ENCODE measurements at regions not wholly inside any gene's neighbourhood (a gene's known extent, or its start where the extent isn't known, plus 50 kb on each side); places are given as distances from the start of the nearest gene placed in this dataset.

DNA sequence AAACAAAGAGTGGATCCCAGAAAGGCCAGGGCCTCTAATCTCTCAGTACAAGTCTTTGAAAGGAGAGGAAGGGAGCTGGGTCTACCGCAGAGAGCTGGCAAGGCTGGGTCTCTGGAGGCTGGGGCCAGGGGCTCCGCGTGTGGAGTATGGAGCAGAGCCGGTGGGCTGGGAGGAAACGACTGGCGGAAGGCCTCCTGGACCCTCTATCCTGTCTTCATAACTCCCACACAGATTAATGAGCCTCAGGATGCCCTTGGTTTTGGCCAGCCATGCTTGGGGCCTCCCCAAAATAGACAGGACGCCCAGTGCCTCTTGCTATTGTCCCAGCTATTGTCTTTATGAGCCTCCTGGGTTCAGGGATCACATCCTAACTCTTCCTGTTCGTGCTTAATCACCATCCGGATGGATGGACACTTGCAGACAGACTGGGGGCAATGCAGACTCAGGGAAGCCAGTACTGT lies 306.4 kb downstream of the DHX35 start:
- no peak for DNase-seq (ENCODE audit: extremely low read depth, low read depth, low spot score)

DNA sequence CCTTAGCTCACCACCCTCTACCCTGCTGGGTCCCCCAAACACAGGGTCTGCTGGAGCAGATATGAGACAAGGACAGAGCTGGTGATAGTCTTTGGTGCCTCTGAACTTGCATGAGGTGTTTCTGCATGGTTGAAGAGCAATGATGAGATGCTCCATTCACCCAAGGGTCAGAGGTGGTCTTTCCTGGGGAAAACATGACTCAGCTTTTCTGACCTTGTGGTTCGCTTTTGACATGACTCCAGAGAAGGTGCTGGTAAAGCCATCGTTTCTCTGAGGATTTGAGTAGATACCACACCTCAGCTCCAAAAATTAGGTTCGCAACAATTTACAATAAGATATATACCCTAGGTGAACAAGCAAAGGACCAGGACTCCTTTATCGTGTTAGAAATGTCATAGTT lies 304.8 kb downstream of the DHX35 start:
- DNase-seq (ENCODE audit: extremely low read depth, low read depth, low spot score): no peak

DNA sequence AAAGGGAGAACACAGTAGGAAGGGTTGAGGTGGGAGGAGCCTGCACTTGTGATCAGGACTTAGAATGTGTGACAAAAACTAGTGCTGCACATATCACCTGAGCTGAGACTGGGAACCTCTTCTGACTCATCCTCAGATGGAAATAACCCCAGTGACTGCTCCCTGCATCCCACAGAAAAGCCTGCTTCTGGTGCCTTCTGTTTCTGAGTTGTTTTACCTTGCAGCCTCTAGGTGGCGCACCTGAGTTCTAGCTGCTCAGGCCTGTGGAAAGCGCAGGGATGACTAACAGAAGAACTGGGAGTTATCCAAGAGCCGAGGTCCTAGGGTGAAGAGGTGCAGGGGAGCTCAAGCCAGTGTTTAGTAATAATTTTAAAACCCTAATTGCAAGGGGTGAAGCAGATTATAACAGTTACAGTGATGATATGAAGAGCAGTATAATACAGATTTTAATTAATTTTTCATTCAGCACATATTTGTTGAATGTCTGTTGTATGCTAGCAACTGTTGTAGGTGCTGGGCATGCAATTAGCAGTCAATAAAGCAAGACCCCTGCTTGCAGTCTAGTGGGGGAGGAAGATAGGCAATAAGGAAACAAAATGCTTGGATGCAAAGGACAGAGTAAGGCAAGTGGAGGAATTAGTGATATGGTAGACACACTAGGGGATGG lies 302.5 kb downstream of the DHX35 start:
- peak; percentile 23 for DNase-seq (ENCODE audit: extremely low read depth, low read depth, low spot score)

DNA sequence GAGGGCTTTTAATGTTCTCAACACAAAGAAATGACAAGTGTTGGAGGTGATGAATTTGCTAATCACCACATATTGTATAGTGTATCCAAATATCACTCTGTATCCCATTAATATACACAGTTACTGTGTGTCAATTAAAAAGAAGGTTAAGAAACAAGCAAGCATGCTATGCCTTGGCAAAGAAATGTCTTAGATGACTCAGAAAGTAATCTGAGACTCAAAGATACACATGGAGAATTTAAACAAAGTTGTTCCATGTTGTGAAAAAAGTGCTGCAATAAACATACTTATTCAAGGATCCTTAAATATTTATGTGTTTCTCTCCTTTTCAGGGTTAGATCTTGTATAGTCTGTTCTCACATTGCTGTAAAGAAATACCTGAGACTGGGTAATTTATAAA lies 300.9 kb downstream of the DHX35 start:
- no peak for DNase-seq (ENCODE audit: extremely low read depth, low read depth, low spot score)

DNA sequence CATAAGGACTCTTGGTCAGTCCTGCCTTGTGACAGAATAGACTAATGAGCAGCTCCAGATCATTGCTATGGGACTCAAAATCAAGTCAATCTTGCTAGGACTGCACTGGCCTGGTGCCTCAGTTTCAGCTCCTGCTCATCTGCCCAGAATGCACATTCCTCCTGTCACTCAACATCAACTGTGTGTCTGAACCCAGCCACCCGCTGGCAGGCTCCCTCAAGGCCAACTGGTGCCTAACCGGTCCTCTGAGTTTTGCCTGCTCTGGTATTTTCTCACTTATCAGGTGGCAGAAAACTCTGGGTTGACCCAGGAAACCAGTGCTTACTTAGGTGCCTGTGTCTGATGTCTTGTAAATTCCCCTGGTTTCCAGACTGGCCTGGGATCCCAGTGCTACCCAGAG lies 297.7 kb downstream of the DHX35 start:
- no peak for DNase-seq (ENCODE audit: extremely low read depth, low read depth, low spot score)

DNA sequence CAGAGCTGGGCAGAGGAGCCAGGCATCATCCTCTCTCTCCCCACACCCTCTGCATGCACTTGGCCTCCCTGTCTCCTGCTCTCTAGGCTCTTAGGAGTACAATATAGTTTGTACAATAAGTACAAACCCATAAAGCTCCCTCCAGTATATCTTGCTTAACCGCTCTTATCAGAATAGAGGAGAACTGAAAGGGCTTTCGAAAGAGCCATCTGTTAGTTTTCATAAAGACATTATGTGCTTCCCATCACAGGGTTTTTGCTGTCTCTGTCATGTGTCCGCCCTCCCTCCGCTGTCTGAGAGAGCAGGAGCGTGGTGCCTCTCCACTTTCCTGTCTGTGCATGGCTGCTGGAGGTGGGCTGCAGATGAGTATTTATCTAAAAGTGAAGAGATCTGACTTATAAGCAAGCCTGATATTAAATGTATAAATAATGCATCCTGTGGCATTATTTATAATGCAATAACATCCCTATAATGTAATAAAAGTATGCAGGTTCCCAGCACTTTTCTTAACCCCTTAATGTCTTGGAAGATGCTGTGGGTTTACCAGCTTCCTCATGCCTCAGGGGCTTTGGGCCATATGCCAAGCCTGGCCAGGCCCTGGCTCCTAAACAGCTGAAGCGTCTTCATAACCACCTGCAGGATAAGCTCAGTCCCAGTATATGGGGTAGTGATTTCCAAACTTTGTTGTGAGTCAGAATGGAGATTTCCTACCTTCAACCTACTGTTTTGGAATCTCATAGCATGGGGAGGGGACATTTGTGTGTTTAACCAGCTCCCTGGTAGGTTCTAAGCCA lies 297.1 kb downstream of the DHX35 start:
- DNase-seq (ENCODE audit: extremely low read depth, low read depth, low spot score): no peak

DNA sequence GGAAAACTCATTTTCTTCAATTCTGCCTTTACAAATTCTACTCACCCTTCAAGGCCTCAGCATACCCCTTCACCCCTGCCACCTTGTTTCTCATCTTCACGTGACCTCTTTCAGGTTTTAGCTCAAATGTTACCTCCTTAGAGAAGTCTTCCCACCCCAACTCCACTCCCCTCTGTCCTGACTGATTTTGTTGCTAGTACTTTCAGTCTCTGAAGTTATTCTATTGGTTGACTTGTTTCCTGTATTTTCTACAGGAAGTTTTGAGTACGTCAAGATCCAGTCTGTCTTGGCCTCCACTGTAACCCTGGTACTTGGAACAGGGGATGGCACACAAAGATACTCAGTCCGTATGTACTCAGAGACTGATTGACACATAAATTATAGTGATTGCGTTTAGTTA lies 296.1 kb downstream of the DHX35 start:
- no peak for DNase-seq (ENCODE audit: extremely low read depth, low read depth, low spot score)

DNA sequence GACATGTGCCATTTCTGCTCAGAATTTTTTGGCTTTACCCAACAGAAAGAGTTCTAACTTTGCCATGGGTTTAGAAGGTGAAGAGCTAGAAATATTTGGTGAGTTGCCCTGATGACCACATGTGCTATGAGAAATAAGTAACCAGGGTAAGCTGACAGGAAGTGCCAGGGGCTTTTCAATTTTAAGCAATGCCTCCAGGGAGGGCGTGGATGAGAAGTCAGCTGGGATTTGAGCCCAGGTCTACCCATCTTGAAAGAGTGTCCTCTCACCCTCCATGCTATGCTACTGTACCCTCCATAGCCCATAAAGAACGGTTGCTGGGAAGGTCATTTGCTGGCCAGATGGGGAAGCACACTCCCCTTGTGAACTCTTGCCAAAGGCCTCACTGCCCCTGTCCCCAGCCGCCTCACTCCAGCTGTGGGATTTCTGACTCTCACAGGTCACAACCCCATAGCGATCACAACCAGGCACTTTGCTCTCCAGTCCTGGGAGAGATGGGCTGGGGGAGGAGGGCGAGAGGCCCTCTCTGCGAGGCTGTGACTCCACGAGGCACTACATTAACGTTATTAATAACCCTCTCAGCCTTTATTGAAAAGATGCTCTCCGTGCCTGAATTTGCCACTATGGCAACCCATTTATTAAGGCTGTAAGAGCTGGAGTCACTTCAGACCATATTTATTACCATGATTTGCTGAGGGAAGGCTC lies 291.1 kb downstream of the DHX35 start:
- DNase-seq (ENCODE audit: extremely low read depth, low read depth, low spot score): no peak

DNA sequence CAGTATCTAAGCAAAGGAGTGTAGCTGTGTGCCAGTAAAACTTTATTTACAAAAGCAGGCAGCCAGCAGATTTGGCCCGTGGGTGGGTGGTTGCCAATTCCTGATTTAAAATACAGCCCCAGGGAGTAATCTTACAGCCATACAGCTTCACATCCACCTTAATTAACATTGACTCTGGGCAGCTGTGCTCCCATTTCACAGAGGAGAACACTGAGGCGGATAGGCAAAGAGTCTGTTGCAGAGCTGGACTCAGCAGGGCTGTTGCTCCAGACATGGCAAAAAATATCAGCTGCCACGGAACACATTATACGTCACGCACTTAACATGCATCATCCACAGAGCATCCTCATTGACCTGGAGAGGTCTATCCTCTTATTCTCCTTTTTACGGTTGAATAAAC lies 289.9 kb downstream of the DHX35 start:
- DNase-seq (ENCODE audit: extremely low read depth, low read depth, low spot score): no peak

DNA sequence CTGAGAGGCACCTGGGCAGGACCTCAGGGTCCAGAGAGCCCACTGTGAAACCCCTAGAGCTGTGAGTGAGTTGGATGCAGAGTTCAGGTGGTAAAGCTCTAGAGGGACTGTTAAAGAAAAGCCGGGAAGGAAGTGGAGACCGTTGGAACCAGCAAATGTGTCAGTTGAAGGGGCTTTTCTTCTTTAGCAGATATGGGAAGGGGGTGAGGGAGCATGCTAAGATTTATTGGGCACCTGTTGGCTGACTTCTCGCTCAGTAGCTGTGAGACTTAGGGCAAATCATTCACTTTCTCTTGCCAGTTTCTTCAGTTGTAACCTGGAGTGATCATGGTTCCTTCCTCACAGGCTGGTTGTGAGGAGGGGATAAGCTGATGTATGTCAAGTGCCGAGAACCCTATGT lies 287.7 kb downstream of the DHX35 start:
- DNase-seq (ENCODE audit: extremely low read depth, low read depth, low spot score): no peak

DNA sequence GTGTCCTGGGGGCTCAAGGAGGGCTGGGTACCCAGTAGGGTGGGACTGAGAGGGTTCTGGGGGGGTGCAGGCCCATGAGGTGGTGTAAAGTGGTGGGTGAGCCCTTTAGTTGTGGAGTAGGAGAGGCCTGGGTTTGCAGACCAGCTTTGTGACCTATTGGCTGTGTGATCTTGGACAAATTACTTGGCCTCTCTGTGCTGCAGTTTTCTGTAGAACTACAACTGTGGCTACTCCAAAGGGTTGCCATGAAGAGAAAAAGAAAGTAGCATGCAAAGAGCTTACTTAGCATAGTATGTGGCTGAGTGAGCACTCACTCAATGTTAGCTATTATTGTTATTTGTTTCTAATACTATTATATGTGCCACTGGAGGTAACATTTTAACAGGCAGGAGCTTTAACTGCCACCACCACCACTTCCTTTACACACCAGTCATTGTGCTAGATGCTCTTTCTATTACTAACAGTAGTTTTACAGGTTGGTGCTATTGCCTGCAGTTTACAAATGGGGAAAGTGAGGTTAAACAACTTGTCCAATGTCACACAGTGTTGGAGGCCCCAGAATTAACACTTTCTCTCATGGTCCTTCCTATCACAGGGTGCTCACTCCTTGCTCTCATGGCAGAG lies 286.8 kb downstream of the DHX35 start:
- DNase-seq (ENCODE audit: extremely low read depth, low read depth, low spot score): no peak

DNA sequence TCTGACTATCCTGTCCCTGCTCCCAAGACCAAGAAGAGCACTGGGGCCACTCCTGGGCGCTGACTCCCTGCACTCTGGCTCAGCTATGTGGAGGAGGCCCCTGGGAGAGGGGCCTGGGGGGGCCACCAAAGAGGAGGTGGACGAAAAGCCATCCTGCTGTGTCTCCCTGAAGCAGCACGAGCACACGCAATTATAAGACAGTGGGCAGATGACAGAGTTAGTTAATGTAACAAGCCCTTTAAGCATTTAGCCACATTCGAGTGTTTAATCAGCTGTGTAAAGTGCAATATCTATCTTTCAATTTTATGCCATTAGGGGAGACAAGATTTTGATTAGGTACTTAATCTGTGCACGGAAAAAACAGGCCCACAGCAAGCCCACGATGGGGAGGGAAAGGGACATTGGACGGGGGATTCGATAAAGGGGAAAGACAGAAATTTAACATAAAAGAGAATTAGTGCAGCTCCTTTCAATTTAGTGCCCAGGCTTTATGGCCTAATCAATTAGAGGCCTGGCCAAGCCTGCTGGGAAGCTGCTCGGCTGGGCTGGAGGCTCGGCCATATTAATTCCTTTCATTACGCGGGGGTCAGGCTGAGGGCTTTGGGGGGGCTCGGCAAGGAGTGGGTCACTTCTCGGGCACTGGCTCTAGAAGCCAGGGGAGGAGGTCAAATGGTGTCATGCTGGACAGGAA lies 286.2 kb downstream of the DHX35 start:
- no peak for DNase-seq (ENCODE audit: extremely low read depth, low read depth, low spot score)

DNA sequence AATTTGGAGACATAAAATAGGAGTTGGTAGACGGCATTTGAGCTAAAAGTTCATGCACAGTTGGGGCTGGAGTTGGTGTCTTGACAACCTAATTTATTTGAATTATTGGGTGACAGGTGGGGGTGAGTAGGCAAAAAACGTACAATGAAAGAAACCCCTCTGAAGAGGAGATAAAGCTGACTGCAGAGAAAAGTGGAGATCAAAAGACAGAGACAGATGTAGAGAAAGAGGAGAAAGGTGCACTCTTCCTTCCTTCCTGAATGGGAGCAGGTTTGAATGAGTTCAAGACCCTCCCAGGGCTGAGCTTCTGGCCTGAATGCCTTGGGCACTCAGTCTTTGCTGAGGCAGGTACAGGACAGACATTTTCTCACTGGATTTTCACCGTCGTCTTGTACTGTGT lies 284.3 kb downstream of the DHX35 start:
- DNase-seq (ENCODE audit: extremely low read depth, low read depth, low spot score): no peak

DNA sequence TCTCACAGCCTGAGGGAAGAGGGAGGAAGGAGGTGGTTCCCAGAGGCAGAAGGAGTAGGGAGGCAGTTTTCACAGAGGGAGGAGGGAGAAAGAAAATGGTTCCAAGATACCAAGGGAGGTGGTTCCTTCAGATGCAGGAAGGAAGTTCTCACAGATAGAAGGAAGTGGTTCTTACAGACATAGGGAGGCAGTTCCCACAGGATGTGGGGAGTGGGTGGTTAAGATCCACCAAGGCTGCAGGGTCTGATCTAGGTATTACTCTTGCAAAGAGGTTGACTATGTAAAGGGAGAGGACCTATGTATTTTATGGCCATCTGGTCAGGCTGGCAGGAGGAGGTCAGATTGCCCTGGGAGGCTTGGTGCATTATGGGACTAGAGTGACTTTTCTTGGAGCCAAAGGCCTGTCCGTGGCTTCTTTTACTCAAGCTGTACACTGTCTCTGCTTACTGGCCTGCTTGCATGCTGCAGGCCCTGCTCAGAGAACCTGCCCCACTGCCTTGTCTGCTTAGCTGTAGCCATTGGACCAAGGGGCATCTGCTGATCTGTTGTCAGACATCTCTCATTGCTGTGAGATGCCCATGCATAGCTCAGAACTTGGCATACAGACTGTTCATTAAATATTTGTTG lies 283.7 kb downstream of the DHX35 start:
- DNase-seq (ENCODE audit: extremely low read depth, low read depth, low spot score): no peak

DNA sequence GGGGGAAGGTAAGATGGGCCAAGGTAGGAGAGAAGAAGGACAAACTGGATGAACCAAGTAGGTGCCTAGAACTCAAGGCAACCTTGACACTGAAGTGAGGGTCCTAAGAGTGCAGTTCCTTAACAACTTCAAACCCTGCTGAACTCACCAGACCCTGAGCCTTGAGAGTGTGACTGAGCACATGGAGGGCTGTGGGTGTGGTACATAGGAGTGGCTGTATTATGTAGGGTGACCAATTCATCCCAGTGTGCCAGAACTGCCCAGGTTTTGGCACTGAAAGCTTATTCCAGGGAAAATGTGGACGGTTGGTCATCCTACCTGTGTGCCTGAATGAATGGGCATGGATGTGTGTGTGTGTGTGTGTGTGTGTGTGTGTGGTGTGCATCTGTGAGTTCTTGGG lies 281.8 kb downstream of the DHX35 start:
- no peak for DNase-seq (ENCODE audit: extremely low read depth, low read depth, low spot score)

DNA sequence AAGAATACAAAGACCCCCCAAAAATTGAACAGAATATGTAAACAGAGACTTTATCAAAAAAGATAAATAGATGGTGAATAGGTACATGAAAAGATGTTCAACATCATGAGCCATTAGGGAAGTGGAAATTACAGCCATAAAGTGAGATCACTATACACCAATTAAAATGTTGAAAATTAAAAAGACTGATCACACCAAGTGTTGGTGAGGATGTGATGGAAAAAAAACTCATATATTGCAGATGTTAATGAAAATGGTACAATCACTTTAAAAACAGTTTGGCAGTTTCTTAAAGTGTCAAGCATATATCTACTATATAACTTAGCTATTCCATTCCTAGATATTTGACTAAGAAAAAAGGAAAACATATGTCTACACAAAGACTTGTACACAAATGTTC lies 280.5 kb downstream of the DHX35 start:
- DNase-seq (ENCODE audit: extremely low read depth, low read depth, low spot score): no peak

DNA sequence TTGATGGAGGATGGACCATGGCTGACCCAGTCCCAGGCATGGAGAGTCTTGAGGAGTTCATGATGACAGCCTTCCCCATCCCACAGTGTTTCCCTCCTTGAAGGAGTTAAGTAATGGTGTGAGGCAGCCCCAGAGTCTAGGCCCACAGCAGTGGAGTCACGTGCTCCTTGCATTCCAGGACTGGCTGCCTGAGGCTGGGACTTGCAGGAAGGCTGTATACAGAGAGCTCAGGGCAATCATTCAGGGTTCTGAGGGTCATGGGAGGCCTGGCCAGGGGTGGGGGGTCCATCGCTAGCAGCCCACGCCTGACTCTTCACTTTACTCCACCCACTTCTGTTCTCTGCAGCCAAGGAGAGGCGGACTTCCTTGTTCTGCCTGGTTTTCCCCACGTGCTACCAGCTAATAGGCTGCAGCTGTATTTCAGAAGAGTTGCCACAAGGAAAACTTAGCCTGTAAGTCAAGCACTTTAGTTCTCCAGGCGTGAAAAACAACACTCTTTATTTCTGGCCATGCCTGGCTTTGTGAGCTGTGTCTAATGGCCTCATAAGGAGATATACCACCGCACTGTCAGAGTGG lies 272.5 kb downstream of the DHX35 start:
- no peak for DNase-seq (ENCODE audit: extremely low read depth, low read depth, low spot score)

DNA sequence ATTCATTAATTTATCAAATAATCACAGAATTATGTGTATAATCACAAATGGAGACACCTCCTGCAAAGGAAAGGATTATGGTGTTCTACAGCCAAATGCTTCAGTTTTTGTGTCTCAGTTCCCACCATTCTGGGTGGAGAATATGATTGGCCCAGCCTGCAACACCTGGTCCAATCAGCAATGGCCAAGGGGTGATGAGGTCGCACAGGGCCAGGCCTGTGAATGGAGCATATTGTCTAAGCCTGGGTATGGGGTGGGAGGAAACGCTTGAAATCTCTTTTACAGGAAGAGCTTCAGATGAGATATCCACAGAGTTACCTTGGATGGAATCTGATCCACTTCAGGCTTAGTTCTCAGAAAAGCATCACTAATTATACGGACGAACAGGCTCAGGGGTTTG lies 271.6 kb downstream of the DHX35 start:
- DNase-seq (ENCODE audit: extremely low read depth, low read depth, low spot score): no peak

DNA sequence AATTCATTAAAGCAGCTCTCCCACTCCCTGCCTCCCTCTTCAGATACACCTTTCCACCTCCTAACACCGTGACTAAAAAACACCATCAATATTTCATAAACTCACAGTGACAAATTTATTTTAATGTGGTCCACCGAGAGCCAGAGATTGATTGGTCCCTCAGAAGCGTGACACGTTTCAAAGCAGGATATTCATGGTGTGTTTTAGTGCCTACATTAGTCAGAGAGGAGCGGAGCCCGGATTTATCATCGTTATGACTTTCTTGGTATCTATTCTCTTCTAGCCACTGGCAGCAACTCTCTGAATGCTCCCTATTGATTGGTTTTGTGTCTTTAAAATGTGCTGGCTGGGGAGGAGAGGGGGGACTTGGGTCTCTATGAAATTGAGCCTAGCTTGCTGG lies 265.3 kb downstream of the DHX35 start:
- no peak for DNase-seq (ENCODE audit: extremely low read depth, low read depth, low spot score)

DNA sequence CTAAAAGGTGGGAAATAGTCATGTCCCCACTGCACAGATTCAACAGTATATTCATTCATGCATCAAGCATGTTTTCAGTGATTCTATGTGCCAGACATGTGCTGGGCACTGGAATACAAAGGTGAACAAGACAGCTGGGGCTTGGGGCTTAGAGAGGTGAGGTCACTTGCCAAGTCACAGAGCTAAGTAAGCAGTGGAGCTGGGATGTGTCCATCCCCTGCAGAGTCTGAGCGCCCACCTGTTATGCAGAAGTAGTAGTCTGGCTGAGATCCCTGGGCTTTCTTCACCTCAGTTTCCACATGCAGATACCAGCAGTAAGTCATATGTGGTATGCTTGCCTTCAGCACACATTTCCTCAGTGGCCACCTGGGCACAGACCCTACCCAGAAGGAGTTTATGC lies 263.8 kb downstream of the DHX35 start:
- DNase-seq (ENCODE audit: extremely low read depth, low read depth, low spot score): no peak
